ENCODE measurements at regions not wholly inside any gene's neighbourhood (a gene's known extent, or its start where the extent isn't known, plus 50 kb on each side); places are given as distances from the start of the nearest gene placed in this dataset.
"Not testable (repeated sequence)": the region's sequence is repeated elsewhere in the genome, so short reads cannot be mapped to it uniquely, and the experiment has no call there.

DNA sequence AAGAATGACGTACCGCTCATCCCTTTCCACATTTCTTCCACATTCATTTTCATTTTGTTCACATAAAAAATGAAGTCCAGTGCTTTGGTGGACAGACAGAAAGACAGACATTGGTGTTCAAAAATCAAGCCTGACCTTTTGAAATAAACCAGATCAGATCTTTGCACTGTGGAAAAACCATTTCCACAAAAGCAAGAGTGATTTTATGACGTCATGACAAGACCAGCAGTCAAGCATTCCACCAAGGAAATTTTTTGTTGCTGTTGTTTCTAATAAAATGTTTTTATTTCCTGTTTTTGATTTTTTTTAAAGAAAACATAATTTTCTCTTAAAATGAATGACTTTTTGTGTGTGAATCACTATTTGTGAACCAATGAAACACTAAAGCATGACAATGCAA, 350.0 kb downstream of the KCNJ2 start:
- no peak for DNase-seq (ENCODE audit: low spot score)

DNA sequence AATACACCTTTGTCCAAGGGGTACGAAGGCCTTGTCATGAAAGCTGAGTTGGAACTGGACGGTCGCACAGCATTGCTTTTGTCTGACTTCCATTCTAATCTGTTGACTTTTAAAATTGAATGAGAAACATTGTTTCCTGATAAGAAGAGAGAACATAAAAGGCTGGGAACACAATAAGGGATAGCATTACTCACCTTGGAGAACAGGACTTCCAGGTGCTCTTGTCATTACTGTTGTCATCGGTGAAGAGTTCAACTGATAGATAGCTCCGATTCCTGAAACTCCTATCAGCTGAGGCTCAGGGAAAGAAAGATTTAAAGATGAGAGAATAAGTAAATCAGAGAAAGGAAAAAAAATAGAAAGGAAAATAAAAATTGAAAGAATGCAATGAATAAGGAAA, 351.1 kb downstream of the KCNJ2 start:
- no peak for DNase-seq (ENCODE audit: low spot score)

GRCh38 chr17:70520956-70521355, 351.6 kb downstream of the KCNJ2 start:
- no peak for DNase-seq (ENCODE audit: low spot score)

DNA sequence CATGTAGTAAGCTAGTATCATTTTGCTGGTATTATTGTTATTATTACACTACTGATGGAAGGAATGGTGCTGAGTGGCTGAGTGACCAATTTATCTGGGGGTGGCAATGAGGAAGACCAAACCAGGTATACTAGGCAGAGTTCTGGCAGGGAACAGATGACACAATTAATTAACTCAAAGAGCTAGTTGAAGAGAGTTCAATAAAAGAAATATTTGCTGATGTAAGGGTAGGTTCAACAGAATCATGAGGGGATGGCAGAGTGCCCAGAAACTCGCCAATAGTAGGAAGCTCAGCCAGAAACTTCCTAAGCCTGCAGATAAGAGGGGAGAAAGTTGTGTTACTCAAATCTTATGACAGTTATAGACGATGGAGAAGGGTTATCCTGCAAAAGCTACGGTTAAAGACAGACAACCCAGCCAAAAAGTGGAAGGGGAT, 352.5 kb downstream of the KCNJ2 start:
- no peak for DNase-seq (ENCODE audit: low spot score)

DNA sequence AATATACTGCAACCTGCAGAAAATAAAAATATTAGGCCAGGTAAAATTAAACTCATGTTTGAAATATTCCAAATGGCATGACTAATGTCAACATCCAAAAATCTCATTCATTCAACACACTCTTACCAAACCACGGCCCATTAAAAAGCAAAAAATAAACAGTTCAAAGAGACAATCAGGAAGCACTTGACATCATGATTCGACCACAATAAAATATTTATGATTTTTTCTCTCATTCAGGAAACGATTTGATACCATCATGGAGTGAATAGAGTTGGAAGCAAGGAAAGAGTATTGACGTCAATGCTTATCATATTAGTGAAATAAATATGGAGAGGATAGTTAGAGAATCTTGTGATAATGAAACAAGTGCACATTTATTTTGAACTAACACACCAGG, 354.1 kb downstream of the KCNJ2 start:
- DNase-seq (ENCODE audit: low spot score): no peak

GRCh38 chr17:70525035-70525434, 355.7 kb downstream of the KCNJ2 start:
- DNase-seq (ENCODE audit: low spot score): not testable (repeated sequence)

DNA sequence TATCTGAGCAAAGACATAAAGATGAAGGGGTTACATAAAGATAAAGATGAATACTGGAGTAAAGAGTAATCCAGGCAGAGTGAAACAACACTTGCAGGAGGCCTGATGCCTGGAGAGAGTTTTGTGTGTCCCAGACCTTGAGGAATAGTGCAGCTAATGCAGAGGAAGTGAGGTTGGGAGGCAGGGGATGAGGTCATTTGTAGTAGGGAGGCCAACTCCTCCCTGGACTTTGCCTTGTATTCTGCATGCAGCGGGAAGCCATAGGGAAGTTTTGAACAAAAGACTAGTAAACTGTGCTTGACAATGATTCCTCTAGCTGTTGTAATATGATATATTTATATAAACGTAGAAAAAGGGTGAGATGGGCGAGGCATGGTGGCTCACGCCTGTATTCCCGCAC, 356.6 kb downstream of the KCNJ2 start:
- DNase-seq (ENCODE audit: low spot score): no peak

DNA sequence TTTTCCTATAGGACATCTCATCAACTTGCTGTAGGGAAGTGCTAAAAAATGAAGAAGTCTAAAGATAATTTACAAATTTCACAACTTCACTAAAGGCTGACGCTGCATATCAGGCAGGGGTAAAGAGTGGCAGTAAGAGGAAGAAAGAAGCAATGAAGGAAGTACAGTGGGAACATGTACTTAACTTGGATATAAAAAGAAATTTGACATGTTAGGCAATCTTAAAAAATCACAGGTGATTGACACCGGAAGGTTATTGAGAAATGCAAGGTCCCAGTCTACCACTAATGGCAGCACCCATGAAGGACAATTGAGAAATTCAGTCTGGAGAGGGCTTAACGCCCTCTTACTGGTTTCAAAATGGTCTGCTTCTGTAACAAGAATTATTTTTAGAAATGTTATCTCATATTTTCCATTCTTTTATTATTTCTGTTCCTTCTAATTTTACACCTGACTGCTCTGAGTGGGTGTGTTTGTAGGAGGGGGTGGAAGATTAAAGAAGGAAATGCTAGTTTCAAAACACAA, 358.1 kb downstream of the KCNJ2 start:
- DNase-seq (ENCODE audit: low spot score): no peak

DNA sequence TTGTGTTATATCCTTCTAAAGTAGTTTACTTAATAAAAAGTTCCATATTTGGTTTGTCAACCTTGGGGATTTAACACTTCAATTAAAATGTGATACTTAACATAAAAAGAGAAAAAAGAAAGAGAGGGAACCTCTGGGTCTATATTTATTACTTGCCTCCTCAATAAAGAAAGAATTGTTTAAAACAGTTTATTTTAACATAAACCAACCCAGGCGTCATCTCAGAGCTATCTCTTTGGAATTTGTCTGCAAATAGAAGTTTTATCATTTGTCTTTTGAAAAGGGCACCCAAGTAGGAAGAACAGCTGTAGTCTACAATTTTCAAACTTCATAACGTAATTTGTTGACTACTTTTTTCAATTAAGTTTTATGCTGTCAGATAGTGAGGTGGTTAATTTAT, 364.1 kb downstream of the KCNJ2 start:
- DNase-seq (ENCODE audit: low spot score): no peak

DNA sequence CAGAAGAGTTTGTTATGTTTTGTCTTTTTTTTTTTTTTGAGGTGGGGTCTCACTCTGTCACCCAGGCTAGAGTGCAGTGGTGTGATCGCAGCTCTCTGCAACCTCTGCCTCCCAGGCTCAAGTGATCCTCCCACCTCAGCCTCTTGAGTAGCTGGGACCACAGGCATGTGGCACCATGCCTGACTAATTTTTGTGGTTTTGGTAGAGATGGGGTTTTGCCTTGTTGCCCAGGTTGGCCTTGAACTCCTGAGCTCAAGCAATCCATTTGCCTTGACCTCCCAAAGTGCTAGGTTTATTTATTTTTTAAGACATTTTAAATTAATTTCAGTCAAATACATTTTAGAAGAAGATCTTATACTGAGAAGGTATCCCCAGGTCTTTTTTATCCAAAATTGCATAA, 366.7 kb downstream of the KCNJ2 start:
- no peak for DNase-seq (ENCODE audit: low spot score)

- DNase-seq (ENCODE audit: low spot score): no peak
Observed at GRCh38 chr17:70539132-70539924, 370.0 kb downstream of the KCNJ2 start.

DNA sequence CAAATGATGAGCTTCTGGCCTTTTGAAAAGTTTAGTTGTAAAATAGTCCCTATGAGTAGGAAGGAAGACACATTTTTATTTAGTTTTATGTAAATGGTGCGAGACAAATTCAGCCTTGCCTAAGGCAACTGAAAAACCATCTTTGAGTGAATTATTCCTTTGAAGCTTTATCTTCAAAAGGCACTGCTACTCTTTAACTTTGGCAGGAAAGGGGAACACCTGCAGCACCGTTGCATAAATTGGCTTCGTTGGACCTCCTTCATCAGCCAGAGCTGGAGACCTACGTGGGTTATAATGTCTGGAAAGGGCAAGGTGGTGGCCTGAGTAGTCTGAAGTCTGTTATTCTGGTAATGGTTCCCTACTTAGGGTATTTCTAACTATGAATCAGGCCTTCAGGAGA, 373.5 kb downstream of the KCNJ2 start:
- DNase-seq (ENCODE audit: low spot score): no peak

GRCh38 chr17:70544317-70544716, 375.0 kb downstream of the KCNJ2 start:
- DNase-seq (ENCODE audit: low spot score): no peak

GRCh38 chr17:70552230-70552981, 383.1 kb downstream of the KCNJ2 start:
- peak; percentile 40 for DNase-seq (ENCODE audit: low spot score)

- no peak for DNase-seq (ENCODE audit: low spot score)
Observed at GRCh38 chr17:70552982-70553334, 383.6 kb downstream of the KCNJ2 start.

DNA sequence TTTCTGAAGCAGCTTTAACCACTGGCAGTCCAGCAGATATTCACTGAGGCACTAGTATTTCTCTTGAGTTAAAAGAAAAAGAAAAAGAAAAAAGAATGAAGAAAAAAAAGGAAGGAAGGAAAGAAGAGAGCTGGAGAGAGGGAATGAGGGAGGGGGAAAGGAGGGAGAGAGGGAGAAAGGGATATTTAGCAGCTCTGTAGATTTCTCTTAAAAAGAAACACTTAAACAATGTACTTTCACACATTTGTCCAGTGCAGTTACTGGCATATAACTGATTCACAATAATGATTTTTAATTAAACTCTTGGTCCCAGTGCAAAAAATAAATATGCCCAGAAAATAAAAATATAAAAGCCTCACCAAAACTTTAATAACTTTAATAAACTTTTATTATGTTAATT, 386.4 kb downstream of the KCNJ2 start:
- no peak for DNase-seq (ENCODE audit: low spot score)

DNA sequence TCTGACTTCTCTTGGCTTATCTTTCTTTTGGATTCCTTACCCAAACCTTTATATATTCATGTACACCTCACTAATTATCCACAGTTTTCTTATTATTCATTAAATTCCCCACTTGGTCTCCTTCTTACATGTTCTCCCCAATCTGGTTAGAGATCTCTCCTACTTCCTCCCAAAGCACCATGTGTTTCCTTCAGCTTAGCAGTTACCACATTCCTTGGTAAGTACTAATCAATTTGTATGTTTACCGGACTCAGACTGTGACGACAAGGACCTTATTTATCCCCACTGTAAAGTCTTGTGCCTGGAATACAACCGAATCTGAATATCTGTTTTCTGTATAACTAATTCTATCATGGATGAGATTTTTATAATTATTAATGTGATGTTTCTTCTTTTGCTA, 389.5 kb downstream of the KCNJ2 start:
- DNase-seq (ENCODE audit: low spot score): no peak

DNA sequence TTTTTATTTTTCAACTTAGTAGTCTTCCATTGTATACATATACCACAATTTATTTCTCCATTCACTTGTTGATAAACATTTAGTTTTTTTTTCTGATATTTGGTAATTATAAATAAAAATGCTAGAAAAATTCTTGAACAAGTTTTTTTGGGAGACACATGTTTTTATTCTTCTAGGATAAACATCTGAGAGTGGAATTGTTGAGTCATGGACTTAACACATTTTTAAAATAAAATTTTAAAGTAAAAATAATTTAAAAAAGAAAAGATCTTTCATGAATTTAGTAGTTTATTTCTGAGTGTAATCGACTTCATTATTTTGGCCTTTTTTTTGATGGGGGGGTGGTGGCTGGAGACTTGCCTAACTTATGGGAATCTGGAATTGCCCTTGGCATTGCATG, 391.1 kb downstream of the KCNJ2 start:
- no peak for DNase-seq (ENCODE audit: low spot score)

DNA sequence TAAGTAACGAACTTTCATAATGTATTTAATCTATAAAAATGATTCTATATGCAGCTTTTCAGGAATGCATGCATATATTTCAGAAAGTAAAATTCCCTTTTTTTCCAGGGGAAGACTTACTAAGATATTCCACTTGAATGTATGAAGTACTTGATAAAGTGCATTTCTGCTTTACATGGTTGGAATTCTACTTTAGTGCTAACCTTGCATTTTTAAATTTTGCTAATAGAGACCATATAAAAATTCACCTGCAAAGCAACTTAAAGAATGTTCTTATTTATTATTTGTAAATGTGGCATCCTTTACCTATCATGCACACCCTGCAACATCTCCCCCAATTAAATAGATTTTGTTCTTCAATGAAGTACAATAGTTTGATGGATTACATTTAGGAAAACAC, 392.8 kb downstream of the KCNJ2 start:
- no peak for DNase-seq (ENCODE audit: low spot score)

DNA sequence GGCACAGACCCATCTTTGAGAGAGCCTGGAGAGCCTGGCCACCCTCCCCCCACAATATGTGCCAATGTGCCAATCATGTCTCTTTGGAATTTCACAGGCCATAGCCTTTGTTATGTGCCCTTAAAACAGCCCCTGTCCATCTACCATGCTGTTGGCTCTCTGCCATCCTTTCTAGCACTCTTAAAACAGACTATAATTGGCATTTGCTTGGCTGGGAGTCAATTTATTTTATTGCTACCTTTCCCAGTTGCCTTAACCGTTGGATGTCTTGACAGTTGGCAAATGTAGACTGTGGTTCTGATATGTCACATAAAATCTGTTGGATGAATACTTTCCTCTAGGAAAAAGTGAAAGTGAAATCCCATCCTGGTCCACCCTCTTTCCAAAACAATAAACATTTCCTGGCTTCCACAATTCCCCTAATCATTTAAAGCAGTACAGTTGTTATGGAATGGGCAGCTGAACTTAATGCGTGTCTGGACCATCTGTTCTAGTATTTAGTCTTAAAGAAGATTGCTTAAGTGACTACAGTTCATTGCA, 394.0 kb downstream of the KCNJ2 start:
- DNase-seq (ENCODE audit: low spot score): no peak

DNA sequence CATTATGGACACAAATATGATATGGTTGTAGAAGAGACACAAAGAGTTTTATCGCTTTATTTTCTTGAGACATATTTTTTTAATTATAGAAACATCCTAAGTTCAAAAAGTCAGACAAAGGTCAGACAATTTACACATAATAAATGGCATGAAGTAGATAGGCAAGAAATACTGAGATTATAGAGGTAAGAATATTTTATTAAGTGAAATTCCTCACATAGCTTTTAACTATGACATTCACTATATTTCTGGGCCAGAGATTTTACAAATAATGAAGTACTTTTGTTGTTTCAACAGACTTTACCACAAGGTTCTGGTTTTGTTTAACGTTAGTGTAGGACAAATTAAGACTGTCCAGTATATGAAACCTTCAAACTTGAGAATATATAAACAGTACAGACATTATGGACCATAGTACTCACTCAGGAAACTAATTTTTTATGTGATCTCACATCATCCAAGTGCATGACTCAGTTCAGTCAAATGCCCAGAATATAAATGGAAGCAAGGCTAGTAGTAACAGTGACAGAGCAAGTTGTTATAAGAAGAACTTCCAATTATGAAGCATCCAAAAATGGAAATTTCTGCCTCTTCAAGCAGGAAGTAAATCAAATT, 394.8 kb downstream of the KCNJ2 start:
- no peak for DNase-seq (ENCODE audit: low spot score)

GRCh38 chr17:70569128-70569527, 399.8 kb downstream of the KCNJ2 start:
- DNase-seq (ENCODE audit: low spot score): no peak

DNA sequence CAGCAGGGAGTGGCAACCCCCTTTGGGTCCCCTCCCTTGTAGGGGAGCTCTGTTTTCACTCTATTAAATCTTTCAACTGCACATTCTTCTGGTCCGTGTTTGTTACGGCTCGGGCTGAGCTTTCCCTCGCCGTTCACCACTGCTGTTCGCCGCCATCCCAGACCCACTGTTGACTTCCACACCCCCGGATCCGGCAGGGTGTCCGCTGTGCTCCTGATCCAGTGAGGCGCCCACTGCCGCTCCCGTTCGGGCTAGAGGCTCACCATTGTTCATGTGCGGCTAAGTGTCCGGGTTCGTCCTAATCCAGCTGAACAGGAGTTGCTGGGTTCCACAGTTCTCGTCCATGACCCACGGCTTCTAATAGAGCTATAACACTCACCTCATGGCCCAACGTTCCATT, 408.1 kb downstream of the KCNJ2 start:
- no peak for DNase-seq (ENCODE audit: low spot score)

Data from HuH-7.5 (cell line).